Keratinocyte (primary cell): ENCODE measurements at regions not wholly inside any gene's neighbourhood (a gene's known extent, or its start where the extent isn't known, plus 50 kb on each side); places are given as distances from the start of the nearest gene placed in this dataset.

ENCODE experiments used
- DNase-seq: peaks from one replicate; pipeline ENCODE4 v3.0.0-alpha.2; 2011; ENCODE audit warnings: low read depth, missing footprints, low spot score
- FAIRE-seq: peaks from 2 replicates; lab custom pipeline; 2011; peaks lifted over from hg19 to GRCh38; lab: Jason Lieb, UNC
- H2AFZ ChIP-seq: 2 replicates; pipeline ENCODE4 v1.6.0; 2012; ENCODE audit warnings: low read length, control low read depth, inconsistent platforms; ENCODE audit not compliant: control insufficient read depth
- H3K27ac ChIP-seq: 2 replicates; pipeline ENCODE4 v1.5.1; 2011; ENCODE audit warnings: low read length; ENCODE audit not compliant: control insufficient read depth, insufficient read depth
- H3K27me3 ChIP-seq: 3 replicates; pipeline ENCODE4 v1.6.0; 2011; ENCODE audit warnings: low read length; ENCODE audit not compliant: control insufficient read depth, insufficient read depth; ENCODE audit errors: extremely low read depth
- H3K36me3 ChIP-seq, 2 experiments: 2 replicates in 1 of 2; 3 replicates in 1 of 2; pipeline ENCODE4 v1.5.1; 2011; ENCODE audit warnings: low read length in 2 of 2, mild to moderate bottlenecking in 1 of 2; ENCODE audit not compliant: control insufficient read depth in 2 of 2, insufficient read depth in 2 of 2; ENCODE audit errors: extremely low read depth in 1 of 2
- H3K4me1 ChIP-seq: 3 replicates; pipeline ENCODE4 v1.5.1; 2011; ENCODE audit warnings: low read length; ENCODE audit not compliant: control insufficient read depth, insufficient read depth; ENCODE audit errors: extremely low read depth
- H3K4me2 ChIP-seq: 3 replicates; pipeline ENCODE4 v1.6.0; 2011; ENCODE audit warnings: low read depth, low read length; ENCODE audit not compliant: control insufficient read depth, insufficient read depth; ENCODE audit errors: extremely low read depth
- H3K4me3 ChIP-seq, 3 experiments: fragments of 200-600 bp in 1 of 3; sonication (generic) in 1 of 3; 2 replicates in 2 of 3; 3 replicates in 1 of 3; pipeline ENCODE4 v1.5.1; 2011 to 2016; ENCODE audit warnings: low read length in 3 of 3, mild to moderate bottlenecking in 3 of 3, control low read depth in 2 of 3, inconsistent platforms in 1 of 3, low read depth in 1 of 3, mixed read lengths in 1 of 3, mixed run types in 1 of 3, moderate library complexity in 1 of 3; ENCODE audit not compliant: control insufficient read depth in 2 of 3, insufficient read depth in 2 of 3; ENCODE audit errors: extremely low read depth in 1 of 3
- H3K79me2 ChIP-seq: 2 replicates; pipeline ENCODE4 v1.6.0; 2012; ENCODE audit warnings: low read length; ENCODE audit not compliant: control insufficient read depth, insufficient read depth
- H3K9ac ChIP-seq: 3 replicates; pipeline ENCODE4 v1.6.0; 2011; ENCODE audit warnings: low read length; ENCODE audit not compliant: control insufficient read depth, insufficient read depth; ENCODE audit errors: extremely low read depth
- H3K9me1 ChIP-seq: 3 replicates; pipeline ENCODE4 v1.6.0; 2011; ENCODE audit warnings: low read length; ENCODE audit not compliant: control insufficient read depth, insufficient read depth; ENCODE audit errors: extremely low read depth
- H3K9me3 ChIP-seq: 2 replicates; pipeline ENCODE4 v1.5.1; 2012; ENCODE audit warnings: low read depth, low read length; ENCODE audit not compliant: control insufficient read depth
- H4K20me1 ChIP-seq: 3 replicates; pipeline ENCODE4 v1.6.0; 2011; ENCODE audit warnings: low read length; ENCODE audit not compliant: control insufficient read depth, insufficient read depth; ENCODE audit errors: extremely low read depth
- CTCF ChIP-seq, 3 experiments: IDR thresholded peaks in 1 of 3; conservative IDR thresholded peaks in 1 of 3; optimal IDR thresholded peaks in 1 of 3; 2 replicates in 2 of 3; 3 replicates in 1 of 3; pipeline versions ENCODE3 to v1.5.1; 2011; ENCODE audit warnings: low read length in 3 of 3, mild to moderate bottlenecking in 3 of 3, moderate library complexity in 2 of 3, control low read depth in 1 of 3, inconsistent platforms in 1 of 3; ENCODE audit not compliant: insufficient read depth in 2 of 3; ENCODE audit errors: extremely low read depth in 1 of 3
- EZH2 ChIP-seq: IDR thresholded peaks from one replicate; pipeline ENCODE4 v1.6.1; 2012; ENCODE audit warnings: inconsistent platforms, mild to moderate bottlenecking, low read length, moderate library complexity
- dilution Hi-C: fragments of 300-500 bp; cut with MboI; formaldehyde crosslinking; loops from one replicate; pipeline ENCODE4 v1.7.0; 2020; ENCODE audit warnings: low sequenced_read_pairs; ENCODE audit not compliant: extremely low pct_ligation_motif_present

- Histone ChIP-seq H4K20me1 (no peaks in the 10 kb centered on the region), H3K9ac (no peak overlapping the region), H3K79me2 (no peaks in the 10 kb centered on the region), H2AFZ (no peak overlapping the region), H3K27ac (no peak overlapping the region), H3K36me3 (no peaks in the 10 kb centered on the region), H3K4me1 (no peaks in the 10 kb centered on the region), H3K9me3 (no peaks in the 10 kb centered on the region), H3K4me2 (no peak overlapping the region), H3K4me3 (no peak overlapping the region), H3K9me1 (no peaks in the 10 kb centered on the region), H3K27me3 (no peaks in the 10 kb centered on the region)
- DNase-seq: no peak
- TF ChIP-seq CTCF (optimal IDR thresholded peaks at IDR 0.05 in 1 of 3, IDR thresholded peaks at IDR 0.05 in 1 of 3, conservative IDR thresholded peaks at IDR 0.05 in 1 of 3; ENCODE audit: extremely low read depth in 1 of 3, insufficient read depth in 2 of 3, low read length in 3 of 3) (no peak), EZH2 (no peak)
- dilution Hi-C loops: no loop called here
- FAIRE-seq: no peak
Measured at GRCh38 chr6:14922706-14923460, 323.0 kb upstream of the JARID2 start.

- H4K20me1 ChIP-seq: no peaks in the 10 kb centered on the region
- no peaks in the 10 kb centered on the region for H3K4me1 ChIP-seq
- DNase-seq (no peak), FAIRE-seq (no peak)
- no peak overlapping the region for H3K9ac ChIP-seq
- no peak overlapping the region for H3K4me2 ChIP-seq
- H3K36me3 ChIP-seq: no peaks in the 10 kb centered on the region
- no peak overlapping the region for H3K4me3 ChIP-seq
- TF ChIP-seq EZH2: no peak
- no peak for TF ChIP-seq CTCF (optimal IDR thresholded peaks at IDR 0.05 in 1 of 3, IDR thresholded peaks at IDR 0.05 in 1 of 3, conservative IDR thresholded peaks at IDR 0.05 in 1 of 3; ENCODE audit: extremely low read depth in 1 of 3, insufficient read depth in 2 of 3, low read length in 3 of 3)
- no peak overlapping the region for H3K27ac ChIP-seq
- H3K9me3 ChIP-seq: no peaks in the 10 kb centered on the region
- H3K79me2 ChIP-seq: no peaks in the 10 kb centered on the region
- H2AFZ ChIP-seq: no peak overlapping the region
- H3K9me1 ChIP-seq: no peaks in the 10 kb centered on the region
- dilution Hi-C loops: no loop called here
- no peaks in the 10 kb centered on the region for H3K27me3 ChIP-seq
Measured at GRCh38 chr6:14924126-14925024, 321.5 kb upstream of the JARID2 start.
